Stimulated activated CD8-positive, alpha-beta memory T cell treated with anti-CD3 and anti-CD28 coated beads, Interleukin-12 subunit alpha, Interleukin-12 subunit beta, amount 100 ng/mL, for 4 hours (primary cell): ENCODE measurements at regions not wholly inside any gene's neighbourhood (a gene's known extent, or its start where the extent isn't known, plus 50 kb on each side); places are given as distances from the start of the nearest gene placed in this dataset.

Source experiments
- DNase-seq: peaks from one replicate; pipeline ENCODE4 v3.0.0-alpha.2; 2020; ENCODE audit warnings: low read depth

GRCh38 chr16:87067836-87068761, 249.1 kb downstream of the C16orf95 start:
- DNase-seq = no peak

- DNase-seq = no peak
Measured at GRCh38 chr16:87068762-87069150, 248.4 kb downstream of the C16orf95 start.

GRCh38 chr16:87070657-87071056, 246.5 kb downstream of the C16orf95 start:
- no peak for DNase-seq

GRCh38 chr16:87072101-87072500, 245.1 kb downstream of the C16orf95 start:
- no peak for DNase-seq

GRCh38 chr16:87074641-87075318, 242.4 kb downstream of the C16orf95 start:
- no peak for DNase-seq

GRCh38 chr16:87075319-87075860, 241.8 kb downstream of the C16orf95 start:
- DNase-seq = no peak

GRCh38 chr16:87076331-87076949, 240.8 kb downstream of the C16orf95 start:
- DNase-seq = no peak

- no peak for DNase-seq
Measured at GRCh38 chr16:87076950-87077749, 240.0 kb downstream of the C16orf95 start.

GRCh38 chr16:87077750-87078127, 239.5 kb downstream of the C16orf95 start:
- no peak for DNase-seq

GRCh38 chr16:87080571-87081167, 236.5 kb downstream of the C16orf95 start:
- DNase-seq = no peak

- DNase-seq = no peak
Measured at GRCh38 chr16:87085441-87085840, 231.8 kb downstream of the C16orf95 start.

GRCh38 chr16:87086156-87086555, 231.0 kb downstream of the C16orf95 start:
- no peak for DNase-seq

GRCh38 chr16:87086575-87086974, 230.6 kb downstream of the C16orf95 start:
- no peak for DNase-seq

GRCh38 chr16:87092958-87093357, 224.2 kb downstream of the C16orf95 start:
- no peak for DNase-seq

GRCh38 chr16:87093804-87094555, 223.2 kb downstream of the C16orf95 start:
- DNase-seq = no peak

- no peak for DNase-seq
Measured at GRCh38 chr16:87094556-87094865, 222.7 kb downstream of the C16orf95 start.

- DNase-seq = no peak
Measured at GRCh38 chr16:87095271-87095670, 221.9 kb downstream of the C16orf95 start.

- DNase-seq = no peak
Measured at GRCh38 chr16:87096746-87097333, 220.4 kb downstream of the C16orf95 start.

- no peak for DNase-seq
Measured at GRCh38 chr16:87098361-87098760, 218.8 kb downstream of the C16orf95 start.

GRCh38 chr16:87098976-87099720, 218.0 kb downstream of the C16orf95 start:
- no peak for DNase-seq
